ENCODE measurements at regions not wholly inside any gene's neighbourhood (a gene's known extent, or its start where the extent isn't known, plus 50 kb on each side); places are given as distances from the start of the nearest gene placed in this dataset.

DNA sequence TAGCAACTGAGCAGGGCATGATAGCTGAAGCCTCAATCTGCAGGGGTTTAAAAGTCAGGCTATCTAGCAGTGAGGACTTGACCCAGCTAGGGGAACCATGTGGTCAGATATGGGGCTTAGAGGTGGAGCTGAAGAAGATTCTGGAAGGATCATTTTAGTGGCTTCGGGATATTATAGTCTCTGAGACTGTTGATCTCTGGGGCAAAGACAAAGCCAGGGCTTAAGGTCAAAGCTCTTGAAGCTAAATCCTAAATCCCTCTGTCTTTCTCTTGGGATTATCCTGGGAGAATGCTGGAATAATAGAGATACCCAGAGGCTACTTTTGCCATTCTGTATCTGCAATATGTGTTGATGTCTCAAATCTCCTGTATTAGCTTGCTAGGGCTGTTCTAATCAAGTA, 132.2 kb downstream of the DHX35 start:
- CTCF ChIA-PET = no interaction called here
- Histone ChIP-seq H3K4me3 (ENCODE audit: low read length) (no peak overlapping the region), H3K27ac (ENCODE audit: low read depth, low read length) (no peak overlapping the region), H3K4me1 (ENCODE audit: control insufficient read depth in 2 of 2, insufficient read depth in 2 of 2, low read length in 2 of 2) (no peaks in the 10 kb centered on the region), H3K27me3 (ENCODE audit: control insufficient read depth in 2 of 2, insufficient read depth in 2 of 2, low read length in 2 of 2) (no peaks in the 10 kb centered on the region), H3K9me3 (ENCODE audit: control insufficient read depth in 2 of 3, low read length in 3 of 3) (no peaks in the 10 kb centered on the region), H3K36me3 (ENCODE audit: control insufficient read depth in 2 of 3, insufficient read depth in 3 of 3, low read length in 3 of 3) (no peaks in the 10 kb centered on the region)
- no peak overlapping the region for H3K4me3 Mint-ChIP-seq
- peaks cover 0 to 37% (median 9%) of the 10 kb centered on the region in 5 donors for H3K27me3 Mint-ChIP-seq
- no peaks in the 10 kb centered on the region for H3K36me3 Mint-ChIP-seq
- H3K27ac Mint-ChIP-seq = no peak overlapping the region
- POLR2A ChIA-PET = no interaction called here
- peaks cover 0 to 5% (median under 1%) of the 10 kb centered on the region in 7 donors for H3K4me1 Mint-ChIP-seq
- intact Hi-C loops (cut with micrococcal nuclease) = no loop called here
- DNase-seq = no peak
- H3K9me3 Mint-ChIP-seq = peaks cover 0 to 2% (median 0%) of the 10 kb centered on the region in 11 donors
- ATAC-seq = no peak

DNA sequence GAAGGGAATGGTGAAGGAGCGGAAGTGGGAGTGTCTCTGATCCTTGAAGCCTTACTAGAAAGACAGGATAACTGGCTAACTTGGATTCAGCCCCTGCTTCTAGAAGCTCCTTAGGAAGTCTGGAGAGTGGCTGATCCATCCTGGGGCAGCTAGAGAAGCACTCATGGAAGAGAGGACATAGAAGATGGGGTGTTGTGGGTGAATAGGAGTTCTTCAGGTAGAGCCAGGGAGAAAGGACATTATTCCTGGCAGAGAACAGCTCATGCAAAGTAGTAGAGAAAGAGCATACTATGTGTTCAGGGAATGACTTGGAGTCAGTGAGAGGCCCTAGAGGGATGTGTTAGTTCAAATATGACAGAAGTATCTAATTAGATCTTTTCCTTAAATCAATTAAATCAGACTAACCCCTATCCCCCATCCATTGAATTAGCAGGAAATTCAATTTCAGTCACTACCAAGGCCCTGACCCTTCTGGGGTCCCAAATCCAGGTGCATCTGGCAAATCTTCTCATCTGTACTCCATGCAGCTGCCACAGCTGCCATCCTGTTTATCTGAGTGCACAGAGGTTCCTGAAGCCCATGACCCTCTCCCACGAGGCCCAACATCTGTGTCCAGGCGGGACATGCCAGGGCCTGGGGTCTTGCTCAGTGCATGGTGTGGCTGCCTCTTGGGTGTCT, 130.7 kb downstream of the DHX35 start:
- DNase-seq (no peak), ATAC-seq (no peak)
- Mint-ChIP-seq H3K4me1 (peaks cover 0 to 10% (median 3%) of the 10 kb centered on the region in 7 donors), H3K27ac (no peak overlapping the region), H3K36me3 (no peaks in the 10 kb centered on the region), H3K27me3 (peaks cover 2 to 35% (median 9%) of the 10 kb centered on the region in 5 donors), H3K4me3 (no peak overlapping the region), H3K9me3 (peaks cover 0 to 5% (median 0%) of the 10 kb centered on the region in 11 donors)
- no peak overlapping the region for H3K4me3 ChIP-seq (ENCODE audit: low read length)
- intact Hi-C loops (cut with micrococcal nuclease) = no loop called here
- POLR2A ChIA-PET = no interaction called here
- no peaks in the 10 kb centered on the region for H3K4me1 ChIP-seq (ENCODE audit: control insufficient read depth in 2 of 2, insufficient read depth in 2 of 2, low read length in 2 of 2)
- H3K9me3 ChIP-seq (ENCODE audit: control insufficient read depth in 2 of 3, low read length in 3 of 3) = no peaks in the 10 kb centered on the region
- CTCF ChIA-PET = no interaction called here
- H3K27ac ChIP-seq (ENCODE audit: low read depth, low read length) = no peak overlapping the region
- no peaks in the 10 kb centered on the region for H3K27me3 ChIP-seq (ENCODE audit: control insufficient read depth in 2 of 2, insufficient read depth in 2 of 2, low read length in 2 of 2)
- H3K36me3 ChIP-seq (ENCODE audit: control insufficient read depth in 2 of 3, insufficient read depth in 3 of 3, low read length in 3 of 3) = no peaks in the 10 kb centered on the region

GRCh38 chr20:39090906-39091305, 128.8 kb downstream of the DHX35 start:
- H3K27me3 Mint-ChIP-seq = peaks cover 3 to 26% (median 9%) of the 10 kb centered on the region in 5 donors
- Histone ChIP-seq H3K4me3 (ENCODE audit: low read length) (no peak overlapping the region), H3K27ac (ENCODE audit: low read depth, low read length) (no peak overlapping the region), H3K36me3 (ENCODE audit: control insufficient read depth in 2 of 3, insufficient read depth in 3 of 3, low read length in 3 of 3) (no peaks in the 10 kb centered on the region), H3K4me1 (ENCODE audit: control insufficient read depth in 2 of 2, insufficient read depth in 2 of 2, low read length in 2 of 2) (no peaks in the 10 kb centered on the region), H3K27me3 (ENCODE audit: control insufficient read depth in 2 of 2, insufficient read depth in 2 of 2, low read length in 2 of 2) (no peaks in the 10 kb centered on the region), H3K9me3 (ENCODE audit: control insufficient read depth in 2 of 3, low read length in 3 of 3) (no peaks in the 10 kb centered on the region)
- POLR2A ChIA-PET = no interaction called here
- no peak for DNase-seq
- H3K4me3 Mint-ChIP-seq = no peak overlapping the region
- H3K9me3 Mint-ChIP-seq = peaks cover 0 to 5% (median 0%) of the 10 kb centered on the region in 11 donors
- no peaks in the 10 kb centered on the region for H3K36me3 Mint-ChIP-seq
- CTCF ChIA-PET = interaction anchor here (0.9 kb wide), 1 partner anchor 10 kb away, joined by 3 read pairs; no protein-coding TSS in a partner anchor
- intact Hi-C loops (cut with micrococcal nuclease) = no loop called here
- peaks cover 0 to 10% (median 3%) of the 10 kb centered on the region in 7 donors for H3K4me1 Mint-ChIP-seq
- H3K27ac Mint-ChIP-seq = no peak overlapping the region
- ATAC-seq = no peak

DNA sequence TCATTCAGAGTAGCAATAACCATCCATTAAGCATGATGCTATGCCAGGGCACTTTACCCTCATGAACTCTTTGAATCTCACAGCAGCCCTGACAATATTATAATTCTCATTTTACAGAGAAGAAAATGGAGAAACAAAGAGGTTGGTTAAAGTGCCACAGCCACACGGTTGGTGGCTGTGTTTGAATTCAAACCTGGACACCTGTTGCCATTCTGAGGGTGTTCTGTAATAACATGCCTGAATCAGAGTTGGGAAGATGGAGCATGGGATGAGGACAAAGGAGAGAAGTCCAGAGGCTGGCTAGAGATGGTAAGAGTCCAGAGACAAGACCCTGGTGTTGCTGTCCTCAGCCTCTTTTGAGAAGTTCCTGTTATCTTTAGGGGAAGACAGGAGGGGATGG, 127.7 kb downstream of the DHX35 start:
- no peaks in the 10 kb centered on the region for H3K36me3 ChIP-seq (ENCODE audit: control insufficient read depth in 2 of 3, insufficient read depth in 3 of 3, low read length in 3 of 3)
- intact Hi-C loops (cut with micrococcal nuclease) = no loop called here
- Mint-ChIP-seq H3K27me3 (peaks cover 3 to 31% (median 14%) of the 10 kb centered on the region in 5 donors), H3K9me3 (peaks cover 0 to 5% (median 0%) of the 10 kb centered on the region in 11 donors), H3K36me3 (no peaks in the 10 kb centered on the region), H3K4me3 (no peak overlapping the region), H3K4me1 (peaks cover 0 to 10% (median 3%) of the 10 kb centered on the region in 7 donors), H3K27ac (peak overlapping the region in 3 of 9 donors; percentile 43 to 76 (median 57))
- no peak overlapping the region for H3K4me3 ChIP-seq (ENCODE audit: low read length)
- ChIA-PET POLR2A (no interaction called here), CTCF (no interaction called here)
- H3K27ac ChIP-seq (ENCODE audit: low read depth, low read length) = no peak overlapping the region
- no peaks in the 10 kb centered on the region for H3K4me1 ChIP-seq (ENCODE audit: control insufficient read depth in 2 of 2, insufficient read depth in 2 of 2, low read length in 2 of 2)
- no peaks in the 10 kb centered on the region for H3K27me3 ChIP-seq (ENCODE audit: control insufficient read depth in 2 of 2, insufficient read depth in 2 of 2, low read length in 2 of 2)
- DNase-seq (no peak), ATAC-seq (no peak)
- no peaks in the 10 kb centered on the region for H3K9me3 ChIP-seq (ENCODE audit: control insufficient read depth in 2 of 3, low read length in 3 of 3)

Data from naive thymus-derived CD4-positive, alpha-beta T cell (primary cell).